ENCODE measurements at regions not wholly inside any gene's neighbourhood (a gene's known extent, or its start where the extent isn't known, plus 50 kb on each side); places are given as distances from the start of the nearest gene placed in this dataset.

DNA sequence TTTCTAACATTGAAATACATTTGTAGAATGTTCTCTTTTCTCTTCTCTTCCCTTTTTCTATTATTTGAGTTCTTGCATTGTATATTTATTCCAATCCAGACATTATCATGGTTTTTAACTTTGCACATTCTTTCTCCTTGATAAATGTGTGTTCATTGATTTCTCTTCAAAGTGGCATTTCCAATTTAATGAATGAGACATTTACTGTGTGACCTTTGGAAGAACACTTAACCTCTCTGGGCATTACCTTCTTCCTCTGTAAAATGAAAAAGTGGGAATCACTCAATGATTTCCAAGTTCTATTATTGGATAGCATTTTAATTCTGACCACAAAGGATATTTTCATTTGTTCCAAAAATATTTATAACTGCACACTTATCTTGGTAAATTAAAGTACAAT, 1095.8 kb downstream of the GALC start (continued):
- TF ChIP-seq FOXA1 (IDR thresholded peaks at IDR 0.05) (no peak), RAD21 (IDR thresholded peaks at IDR 0.05) (no peak)

DNA sequence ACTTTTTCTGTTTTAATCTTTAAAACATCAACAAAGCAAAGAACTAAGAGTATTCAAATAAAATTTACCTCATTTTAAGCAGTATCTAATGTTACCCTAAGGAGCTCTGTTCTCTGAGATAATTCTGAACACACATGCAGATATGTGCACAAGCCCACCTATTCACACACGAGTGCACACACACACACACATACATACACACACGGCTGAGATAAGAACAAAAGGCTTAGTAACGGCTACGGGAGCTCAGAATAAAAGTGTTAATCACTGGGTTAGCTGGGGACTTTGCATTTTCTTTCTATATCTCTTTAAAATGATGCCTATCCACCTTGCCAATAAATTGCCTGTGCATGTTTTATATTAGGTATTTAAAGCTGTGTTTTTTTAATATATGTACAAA, 1096.3 kb downstream of the GALC start:
- DNase-seq (ENCODE audit: low spot score), result no peak

DNA sequence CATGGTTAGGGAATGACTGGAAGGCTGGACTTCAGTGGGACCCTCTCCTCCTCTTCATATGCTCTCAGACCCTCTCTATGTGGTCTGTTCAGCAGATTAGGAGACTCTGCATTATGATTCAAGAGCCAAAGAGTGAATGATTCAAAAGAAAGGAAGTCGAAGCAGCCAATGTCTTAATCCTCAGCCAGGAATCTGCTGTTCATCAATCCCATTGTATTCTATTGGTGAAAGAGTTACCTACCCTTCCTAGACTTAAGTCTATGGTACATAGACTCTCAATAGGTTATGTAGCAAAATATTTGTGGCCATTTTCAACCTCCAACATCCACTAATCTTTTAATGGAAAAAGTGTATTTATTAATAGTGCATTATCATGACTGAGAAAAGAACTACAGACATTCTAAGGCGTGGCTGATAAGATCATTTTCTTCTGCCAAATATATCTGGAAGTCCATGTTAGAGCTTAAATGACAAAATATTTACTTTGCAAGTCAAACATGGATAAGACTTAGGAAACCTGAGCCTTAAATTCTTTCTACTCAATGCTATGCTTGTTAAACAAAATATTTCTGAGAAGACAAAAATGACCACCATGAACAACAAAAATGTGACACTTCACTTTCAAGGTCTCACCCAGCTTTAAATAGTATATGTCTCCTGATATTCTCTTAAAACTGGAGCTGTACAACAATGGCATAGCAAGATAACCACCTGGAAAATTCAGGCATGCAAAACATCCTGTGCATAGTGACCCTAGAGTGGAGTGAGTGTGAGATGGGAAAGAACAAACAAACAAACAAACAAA, 1100.6 kb downstream of the GALC start:
- H3K9ac ChIP-seq (ENCODE audit: low read depth in 1 of 2, low read length in 2 of 2), result no peak overlapping the region
- H3K27me3 ChIP-seq (ENCODE audit: control insufficient read depth in 4 of 4, insufficient read depth in 4 of 4, low read length in 3 of 4), result no peaks in the 10 kb centered on the region
- H3K36me3 ChIP-seq (ENCODE audit: control insufficient read depth in 4 of 4, insufficient read depth in 3 of 4, low read depth in 1 of 4, low read length in 3 of 4), result no peaks in the 10 kb centered on the region
- 25% methylated on average over 2 of the region's 2 CpGs for WGBS
- TF ChIP-seq GABPA (IDR thresholded peaks at IDR 0.05 in 1 of 2, conservative IDR thresholded peaks at IDR 0.05 in 1 of 2), result no peak
- TF ChIP-seq RXRA (IDR thresholded peaks at IDR 0.05), result no peak
- TF ChIP-seq TAF1 (conservative IDR thresholded peaks at IDR 0.05), result no peak
- TF ChIP-seq NR2F2 (IDR thresholded peaks at IDR 0.05), result no peak
- no peak for TF ChIP-seq SP1 (IDR thresholded peaks at IDR 0.05)
- H3K4me3 ChIP-seq (ENCODE audit: low read depth in 1 of 3, low read length in 3 of 3), result no peak overlapping the region
- no peak overlapping the region for H3K27ac ChIP-seq (ENCODE audit: low read depth in 1 of 2, low read length in 2 of 2)
- H3K4me1 ChIP-seq (ENCODE audit: control insufficient read depth in 4 of 4, insufficient read depth in 4 of 4, low read length in 3 of 4), result no peaks in the 10 kb centered on the region
- DNase-seq (ENCODE audit: low spot score), result no peak
- peaks cover 0 to 1% (median 0%) of the 10 kb centered on the region in 4 donors for H3K9me3 ChIP-seq (ENCODE audit: control insufficient read depth in 4 of 4, low read length in 3 of 4)

More for the DNA sequence above, 1096.3 kb downstream of the GALC start:
- Histone ChIP-seq H3K9ac (ENCODE audit: low read depth in 1 of 2, low read length in 2 of 2) (no peak overlapping the region), H3K27me3 (ENCODE audit: control insufficient read depth in 4 of 4, insufficient read depth in 4 of 4, low read length in 3 of 4) (no peaks in the 10 kb centered on the region), H3K9me3 (ENCODE audit: control insufficient read depth in 4 of 4, low read length in 3 of 4) (no peaks in the 10 kb centered on the region), H3K4me1 (ENCODE audit: control insufficient read depth in 4 of 4, insufficient read depth in 4 of 4, low read length in 3 of 4) (peaks cover 0 to 8% (median 3%) of the 10 kb centered on the region in 4 donors), H3K27ac (ENCODE audit: low read depth in 1 of 2, low read length in 2 of 2) (no peak overlapping the region), H3K4me3 (ENCODE audit: low read depth in 1 of 3, low read length in 3 of 3) (no peak overlapping the region), H3K36me3 (ENCODE audit: control insufficient read depth in 4 of 4, insufficient read depth in 3 of 4, low read depth in 1 of 4, low read length in 3 of 4) (no peaks in the 10 kb centered on the region)
- WGBS, result 67% methylated on average over 4 of the region's 4 CpGs
- no peak for TF ChIP-seq EGR1 (IDR thresholded peaks at IDR 0.05; ENCODE audit: low read depth in 2 of 2)
- no peak for TF ChIP-seq FOXA2 (IDR thresholded peaks at IDR 0.05)
- TF ChIP-seq, protein P1, sequence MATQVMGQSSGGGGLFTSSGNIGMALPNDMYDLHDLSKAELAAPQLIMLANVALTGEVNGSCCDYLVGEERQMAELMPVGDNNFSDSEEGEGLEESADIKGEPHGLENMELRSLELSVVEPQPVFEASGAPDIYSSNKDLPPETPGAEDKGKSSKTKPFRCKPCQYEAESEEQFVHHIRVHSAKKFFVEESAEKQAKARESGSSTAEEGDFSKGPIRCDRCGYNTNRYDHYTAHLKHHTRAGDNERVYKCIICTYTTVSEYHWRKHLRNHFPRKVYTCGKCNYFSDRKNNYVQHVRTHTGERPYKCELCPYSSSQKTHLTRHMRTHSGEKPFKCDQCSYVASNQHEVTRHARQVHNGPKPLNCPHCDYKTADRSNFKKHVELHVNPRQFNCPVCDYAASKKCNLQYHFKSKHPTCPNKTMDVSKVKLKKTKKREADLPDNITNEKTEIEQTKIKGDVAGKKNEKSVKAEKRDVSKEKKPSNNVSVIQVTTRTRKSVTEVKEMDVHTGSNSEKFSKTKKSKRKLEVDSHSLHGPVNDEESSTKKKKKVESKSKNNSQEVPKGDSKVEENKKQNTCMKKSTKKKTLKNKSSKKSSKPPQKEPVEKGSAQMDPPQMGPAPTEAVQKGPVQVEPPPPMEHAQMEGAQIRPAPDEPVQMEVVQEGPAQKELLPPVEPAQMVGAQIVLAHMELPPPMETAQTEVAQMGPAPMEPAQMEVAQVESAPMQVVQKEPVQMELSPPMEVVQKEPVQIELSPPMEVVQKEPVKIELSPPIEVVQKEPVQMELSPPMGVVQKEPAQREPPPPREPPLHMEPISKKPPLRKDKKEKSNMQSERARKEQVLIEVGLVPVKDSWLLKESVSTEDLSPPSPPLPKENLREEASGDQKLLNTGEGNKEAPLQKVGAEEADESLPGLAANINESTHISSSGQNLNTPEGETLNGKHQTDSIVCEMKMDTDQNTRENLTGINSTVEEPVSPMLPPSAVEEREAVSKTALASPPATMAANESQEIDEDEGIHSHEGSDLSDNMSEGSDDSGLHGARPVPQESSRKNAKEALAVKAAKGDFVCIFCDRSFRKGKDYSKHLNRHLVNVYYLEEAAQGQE (IDR thresholded peaks at IDR 0.05), result no peak
- TF ChIP-seq, protein P2, sequence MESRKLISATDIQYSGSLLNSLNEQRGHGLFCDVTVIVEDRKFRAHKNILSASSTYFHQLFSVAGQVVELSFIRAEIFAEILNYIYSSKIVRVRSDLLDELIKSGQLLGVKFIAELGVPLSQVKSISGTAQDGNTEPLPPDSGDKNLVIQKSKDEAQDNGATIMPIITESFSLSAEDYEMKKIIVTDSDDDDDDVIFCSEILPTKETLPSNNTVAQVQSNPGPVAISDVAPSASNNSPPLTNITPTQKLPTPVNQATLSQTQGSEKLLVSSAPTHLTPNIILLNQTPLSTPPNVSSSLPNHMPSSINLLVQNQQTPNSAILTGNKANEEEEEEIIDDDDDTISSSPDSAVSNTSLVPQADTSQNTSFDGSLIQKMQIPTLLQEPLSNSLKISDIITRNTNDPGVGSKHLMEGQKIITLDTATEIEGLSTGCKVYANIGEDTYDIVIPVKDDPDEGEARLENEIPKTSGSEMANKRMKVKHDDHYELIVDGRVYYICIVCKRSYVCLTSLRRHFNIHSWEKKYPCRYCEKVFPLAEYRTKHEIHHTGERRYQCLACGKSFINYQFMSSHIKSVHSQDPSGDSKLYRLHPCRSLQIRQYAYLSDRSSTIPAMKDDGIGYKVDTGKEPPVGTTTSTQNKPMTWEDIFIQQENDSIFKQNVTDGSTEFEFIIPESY (IDR thresholded peaks at IDR 0.05), result no peak
